Neural progenitor cell (in vitro differentiated cells): ENCODE measurements at regions not wholly inside any gene's neighbourhood (a gene's known extent, or its start where the extent isn't known, plus 50 kb on each side); places are given as distances from the start of the nearest gene placed in this dataset.

Source experiments
- EZH2phosphoT487 ChIP-seq: fragments of 200-600 bp; sonication (generic); IDR thresholded peaks from 2 replicates; pipeline ENCODE4 v1.6.1; 2017; ENCODE audit warnings: antibody characterized with exemption
- TF ChIP-seq, protein P1 (sequence below): fragments of 200-600 bp; sonication (generic); IDR thresholded peaks from 2 replicates; pipeline ENCODE4 v1.5.1; 2017; ENCODE audit warnings: antibody characterized with exemption, mild to moderate bottlenecking

DNA sequence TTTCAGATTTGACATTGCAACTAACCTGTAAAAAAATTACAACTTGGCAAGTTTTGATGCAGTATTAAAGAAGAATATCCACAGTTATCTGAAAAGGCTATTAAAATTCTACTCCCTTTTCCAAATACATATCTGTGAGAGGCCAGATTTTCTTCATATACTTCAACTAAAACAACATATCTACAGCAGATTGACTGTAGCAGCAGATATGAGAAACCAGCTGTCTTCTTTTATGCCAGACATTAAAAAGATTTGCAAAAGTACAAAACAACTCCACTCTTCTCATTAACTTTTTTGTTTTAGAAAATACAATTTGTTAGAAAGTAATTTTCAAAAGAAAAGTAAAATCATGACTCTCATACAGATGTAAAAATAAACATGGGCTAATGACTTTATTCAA, 281.1 kb upstream of the PCSK5 start:
- TF ChIP-seq, protein P1, sequence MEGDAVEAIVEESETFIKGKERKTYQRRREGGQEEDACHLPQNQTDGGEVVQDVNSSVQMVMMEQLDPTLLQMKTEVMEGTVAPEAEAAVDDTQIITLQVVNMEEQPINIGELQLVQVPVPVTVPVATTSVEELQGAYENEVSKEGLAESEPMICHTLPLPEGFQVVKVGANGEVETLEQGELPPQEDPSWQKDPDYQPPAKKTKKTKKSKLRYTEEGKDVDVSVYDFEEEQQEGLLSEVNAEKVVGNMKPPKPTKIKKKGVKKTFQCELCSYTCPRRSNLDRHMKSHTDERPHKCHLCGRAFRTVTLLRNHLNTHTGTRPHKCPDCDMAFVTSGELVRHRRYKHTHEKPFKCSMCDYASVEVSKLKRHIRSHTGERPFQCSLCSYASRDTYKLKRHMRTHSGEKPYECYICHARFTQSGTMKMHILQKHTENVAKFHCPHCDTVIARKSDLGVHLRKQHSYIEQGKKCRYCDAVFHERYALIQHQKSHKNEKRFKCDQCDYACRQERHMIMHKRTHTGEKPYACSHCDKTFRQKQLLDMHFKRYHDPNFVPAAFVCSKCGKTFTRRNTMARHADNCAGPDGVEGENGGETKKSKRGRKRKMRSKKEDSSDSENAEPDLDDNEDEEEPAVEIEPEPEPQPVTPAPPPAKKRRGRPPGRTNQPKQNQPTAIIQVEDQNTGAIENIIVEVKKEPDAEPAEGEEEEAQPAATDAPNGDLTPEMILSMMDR, result no peak
- no peak for TF ChIP-seq EZH2phosphoT487
